ENCODE measurements at regions not wholly inside any gene's neighbourhood (a gene's known extent, or its start where the extent isn't known, plus 50 kb on each side); places are given as distances from the start of the nearest gene placed in this dataset.
A peak's percentile ranks its signal among the peaks of the same experiment; 100 is the strongest.

- WGBS = 40% methylated on average over 1 of the region's 1 CpG
- Histone ChIP-seq H3K4me3 (ENCODE audit: low read depth, low read length) (no peak overlapping the region), H3K27ac (ENCODE audit: low read depth) (no peak overlapping the region), H3K4me1 (ENCODE audit: insufficient read depth) (no peaks in the 10 kb centered on the region), H3K36me3 (ENCODE audit: insufficient read depth) (no peaks in the 10 kb centered on the region)
- DNase-seq (ENCODE audit: extremely low spot score) = no peak
Measured at GRCh38 chr21:21929226-21929625, 931.0 kb downstream of the NCAM2 start.

GRCh38 chr21:21929789-21930188, 931.6 kb downstream of the NCAM2 start:
- no peak for DNase-seq (ENCODE audit: extremely low spot score)
- WGBS = 88% methylated on average over 4 of the region's 4 CpGs
- no peak overlapping the region for H3K4me3 ChIP-seq (ENCODE audit: low read depth, low read length)
- no peaks in the 10 kb centered on the region for H3K4me1 ChIP-seq (ENCODE audit: insufficient read depth)
- H3K36me3 ChIP-seq (ENCODE audit: insufficient read depth) = no peaks in the 10 kb centered on the region
- H3K27ac ChIP-seq (ENCODE audit: low read depth) = no peak overlapping the region

GRCh38 chr21:21952566-21952965, 954.4 kb downstream of the NCAM2 start:
- 85% methylated on average over 3 of the region's 3 CpGs for WGBS
- Histone ChIP-seq H3K4me3 (ENCODE audit: low read depth, low read length) (no peak overlapping the region), H3K36me3 (ENCODE audit: insufficient read depth) (no peaks in the 10 kb centered on the region), H3K4me1 (ENCODE audit: insufficient read depth) (no peaks in the 10 kb centered on the region), H3K27ac (ENCODE audit: low read depth) (no peak overlapping the region)
- no peak for DNase-seq (ENCODE audit: extremely low spot score)

GRCh38 chr21:21955204-21955603, 957.0 kb downstream of the NCAM2 start:
- no peak for DNase-seq (ENCODE audit: extremely low spot score)
- H3K4me3 ChIP-seq (ENCODE audit: low read depth, low read length) = no peak overlapping the region
- no peaks in the 10 kb centered on the region for H3K36me3 ChIP-seq (ENCODE audit: insufficient read depth)
- WGBS = 59% methylated on average over 3 of the region's 3 CpGs
- no peak overlapping the region for H3K27ac ChIP-seq (ENCODE audit: low read depth)
- H3K4me1 ChIP-seq (ENCODE audit: insufficient read depth) = no peaks in the 10 kb centered on the region

GRCh38 chr21:21957490-21957889, 959.3 kb downstream of the NCAM2 start:
- no peak for DNase-seq (ENCODE audit: extremely low spot score)
- Histone ChIP-seq H3K27ac (ENCODE audit: low read depth) (no peak overlapping the region), H3K36me3 (ENCODE audit: insufficient read depth) (no peaks in the 10 kb centered on the region), H3K4me3 (ENCODE audit: low read depth, low read length) (no peak overlapping the region), H3K4me1 (ENCODE audit: insufficient read depth) (no peaks in the 10 kb centered on the region)
- WGBS = 85% methylated on average over 1 of the region's 1 CpG

GRCh38 chr21:21963911-21964310, 965.7 kb downstream of the NCAM2 start:
- no peaks in the 10 kb centered on the region for H3K4me1 ChIP-seq (ENCODE audit: insufficient read depth)
- H3K4me3 ChIP-seq (ENCODE audit: low read depth, low read length) = no peak overlapping the region
- WGBS = 47% methylated on average over 1 of the region's 1 CpG
- no peaks in the 10 kb centered on the region for H3K36me3 ChIP-seq (ENCODE audit: insufficient read depth)
- no peak overlapping the region for H3K27ac ChIP-seq (ENCODE audit: low read depth)
- DNase-seq (ENCODE audit: extremely low spot score) = no peak

- no peak overlapping the region for H3K27ac ChIP-seq (ENCODE audit: low read depth)
- DNase-seq (ENCODE audit: extremely low spot score) = no peak
- WGBS = 71% methylated on average over 2 of the region's 2 CpGs
- no peaks in the 10 kb centered on the region for H3K36me3 ChIP-seq (ENCODE audit: insufficient read depth)
- H3K4me1 ChIP-seq (ENCODE audit: insufficient read depth) = no peaks in the 10 kb centered on the region
- H3K4me3 ChIP-seq (ENCODE audit: low read depth, low read length) = no peak overlapping the region
Measured at GRCh38 chr21:21968810-21969209, 970.6 kb downstream of the NCAM2 start.

- Histone ChIP-seq H3K36me3 (ENCODE audit: insufficient read depth) (no peaks in the 10 kb centered on the region), H3K4me1 (ENCODE audit: insufficient read depth) (no peaks in the 10 kb centered on the region), H3K4me3 (ENCODE audit: low read depth, low read length) (no peak overlapping the region), H3K27ac (ENCODE audit: low read depth) (no peak overlapping the region)
- 44% methylated on average over 2 of the region's 2 CpGs for WGBS
- no peak for DNase-seq (ENCODE audit: extremely low spot score)
Measured at GRCh38 chr21:21969211-21969610, 971.0 kb downstream of the NCAM2 start.

GRCh38 chr21:21971384-21971783, 973.2 kb downstream of the NCAM2 start:
- DNase-seq (ENCODE audit: extremely low spot score) = no peak
- Histone ChIP-seq H3K4me1 (ENCODE audit: insufficient read depth) (no peaks in the 10 kb centered on the region), H3K27ac (ENCODE audit: low read depth) (no peak overlapping the region), H3K4me3 (ENCODE audit: low read depth, low read length) (no peak overlapping the region), H3K36me3 (ENCODE audit: insufficient read depth) (no peaks in the 10 kb centered on the region)
- WGBS = 29% methylated on average over 4 of the region's 4 CpGs

GRCh38 chr21:21973806-21974205, 975.6 kb downstream of the NCAM2 start:
- Histone ChIP-seq H3K27ac (ENCODE audit: low read depth) (no peak overlapping the region), H3K36me3 (ENCODE audit: insufficient read depth) (no peaks in the 10 kb centered on the region), H3K4me3 (ENCODE audit: low read depth, low read length) (no peak overlapping the region), H3K4me1 (ENCODE audit: insufficient read depth) (no peaks in the 10 kb centered on the region)
- 65% methylated on average over 5 of the region's 5 CpGs for WGBS
- DNase-seq (ENCODE audit: extremely low spot score) = peak; percentile 0

GRCh38 chr21:21996891-21997290, 998.7 kb downstream of the NCAM2 start:
- Histone ChIP-seq H3K36me3 (ENCODE audit: insufficient read depth) (no peaks in the 10 kb centered on the region), H3K4me3 (ENCODE audit: low read depth, low read length) (no peak overlapping the region), H3K4me1 (ENCODE audit: insufficient read depth) (no peaks in the 10 kb centered on the region), H3K27ac (ENCODE audit: low read depth) (no peak overlapping the region)
- 80% methylated on average over 3 of the region's 3 CpGs for WGBS
- DNase-seq (ENCODE audit: extremely low spot score) = no peak

- Histone ChIP-seq H3K27ac (ENCODE audit: low read depth) (no peak overlapping the region), H3K4me1 (ENCODE audit: insufficient read depth) (no peaks in the 10 kb centered on the region), H3K36me3 (ENCODE audit: insufficient read depth) (no peaks in the 10 kb centered on the region), H3K4me3 (ENCODE audit: low read depth, low read length) (no peak overlapping the region)
- no peak for DNase-seq (ENCODE audit: extremely low spot score)
Measured at GRCh38 chr21:21997390-21998333, 999.5 kb downstream of the NCAM2 start.

GRCh38 chr21:22019766-22020165, 1021.6 kb downstream of the NCAM2 start:
- no peaks in the 10 kb centered on the region for H3K4me1 ChIP-seq (ENCODE audit: insufficient read depth)
- 51% methylated on average over 1 of the region's 1 CpG for WGBS

GRCh38 chr21:22020221-22020620, 1022.0 kb downstream of the NCAM2 start:
- Histone ChIP-seq H3K27ac (ENCODE audit: low read depth) (no peak overlapping the region), H3K4me3 (ENCODE audit: low read depth, low read length) (no peak overlapping the region), H3K4me1 (ENCODE audit: insufficient read depth) (no peaks in the 10 kb centered on the region), H3K36me3 (ENCODE audit: insufficient read depth) (no peaks in the 10 kb centered on the region)
- no peak for DNase-seq (ENCODE audit: extremely low spot score)
- WGBS = 16% methylated on average over 3 of the region's 3 CpGs

More at GRCh38 chr21:22019766-22020165, 1021.6 kb downstream of the NCAM2 start:
- Histone ChIP-seq H3K4me3 (ENCODE audit: low read depth, low read length) (no peak overlapping the region), H3K27ac (ENCODE audit: low read depth) (no peak overlapping the region), H3K36me3 (ENCODE audit: insufficient read depth) (no peaks in the 10 kb centered on the region)
- DNase-seq (ENCODE audit: extremely low spot score) = no peak

Measured in urinary bladder (tissue), 3 donors.